ENCODE measurements at regions not wholly inside any gene's neighbourhood (a gene's known extent, or its start where the extent isn't known, plus 50 kb on each side); places are given as distances from the start of the nearest gene placed in this dataset.

DNA sequence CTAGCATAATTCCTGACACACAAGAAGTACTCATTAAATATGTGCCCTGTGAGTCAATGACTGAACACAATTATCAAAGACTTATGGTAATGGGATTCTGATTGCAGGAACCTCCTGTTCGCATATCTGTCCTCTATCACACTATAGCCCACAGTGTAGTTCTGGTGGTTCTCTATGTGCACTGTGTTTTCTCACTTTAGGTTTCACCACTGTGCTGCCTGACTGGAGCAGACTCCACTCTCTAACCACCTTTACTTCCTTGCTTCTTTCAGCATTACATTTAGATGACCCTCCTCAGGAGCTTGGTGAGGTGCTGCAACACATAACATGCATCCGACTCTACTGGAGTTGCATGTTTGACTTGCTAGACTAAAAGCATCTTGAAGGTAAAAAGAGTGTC, 777.1 kb downstream of the SQOR start:
- Histone ChIP-seq H3K27ac (no peak overlapping the region), H3K4me3 (no peak overlapping the region)
- no peak for DNase-seq (ENCODE audit: low spot score)
- TF ChIP-seq, protein P1, sequence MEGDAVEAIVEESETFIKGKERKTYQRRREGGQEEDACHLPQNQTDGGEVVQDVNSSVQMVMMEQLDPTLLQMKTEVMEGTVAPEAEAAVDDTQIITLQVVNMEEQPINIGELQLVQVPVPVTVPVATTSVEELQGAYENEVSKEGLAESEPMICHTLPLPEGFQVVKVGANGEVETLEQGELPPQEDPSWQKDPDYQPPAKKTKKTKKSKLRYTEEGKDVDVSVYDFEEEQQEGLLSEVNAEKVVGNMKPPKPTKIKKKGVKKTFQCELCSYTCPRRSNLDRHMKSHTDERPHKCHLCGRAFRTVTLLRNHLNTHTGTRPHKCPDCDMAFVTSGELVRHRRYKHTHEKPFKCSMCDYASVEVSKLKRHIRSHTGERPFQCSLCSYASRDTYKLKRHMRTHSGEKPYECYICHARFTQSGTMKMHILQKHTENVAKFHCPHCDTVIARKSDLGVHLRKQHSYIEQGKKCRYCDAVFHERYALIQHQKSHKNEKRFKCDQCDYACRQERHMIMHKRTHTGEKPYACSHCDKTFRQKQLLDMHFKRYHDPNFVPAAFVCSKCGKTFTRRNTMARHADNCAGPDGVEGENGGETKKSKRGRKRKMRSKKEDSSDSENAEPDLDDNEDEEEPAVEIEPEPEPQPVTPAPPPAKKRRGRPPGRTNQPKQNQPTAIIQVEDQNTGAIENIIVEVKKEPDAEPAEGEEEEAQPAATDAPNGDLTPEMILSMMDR (IDR thresholded peaks at IDR 0.05), result no peak

DNA sequence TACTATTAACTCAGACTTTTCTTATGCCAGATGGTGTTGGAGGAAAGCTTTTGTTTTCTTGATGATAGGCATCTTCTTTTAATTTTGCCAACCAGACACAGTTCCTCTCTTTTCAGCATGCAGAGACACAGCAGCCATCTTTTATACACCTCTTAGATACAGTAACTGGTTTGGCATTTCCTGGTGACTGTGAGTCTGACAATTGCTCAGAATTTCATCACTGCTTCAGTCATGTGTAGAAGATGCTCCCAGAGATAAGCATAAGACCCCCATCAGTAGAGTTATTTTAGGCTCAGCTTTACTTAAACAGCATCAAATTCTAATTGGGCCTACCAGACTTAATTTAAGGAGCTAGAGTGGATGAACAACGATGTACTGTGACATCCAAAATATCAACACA, 779.0 kb downstream of the SQOR start:
- Histone ChIP-seq H3K27ac (no peak overlapping the region), H3K4me3 (no peak overlapping the region)
- DNase-seq (ENCODE audit: low spot score), result no peak
- TF ChIP-seq, protein P1 (IDR thresholded peaks at IDR 0.05), result no peak

DNA sequence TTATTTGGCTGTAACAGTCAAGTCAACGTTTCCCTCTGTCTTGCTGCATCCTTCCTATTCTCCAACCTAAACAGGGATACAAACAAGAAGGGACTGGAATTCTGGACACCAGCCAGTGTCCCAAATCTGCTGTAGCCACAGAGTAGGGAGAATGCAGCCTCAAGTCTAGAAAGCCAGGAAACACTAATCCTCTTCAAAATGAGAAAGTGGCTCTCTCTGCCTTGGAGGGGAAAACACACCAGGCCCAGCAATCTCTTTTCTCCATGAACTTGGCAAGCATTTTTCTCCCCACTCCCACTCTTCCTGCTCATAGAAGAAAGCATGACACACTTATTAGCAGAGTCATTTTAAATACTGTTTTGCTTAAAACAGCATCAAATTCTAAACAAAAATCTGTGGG, 781.7 kb downstream of the SQOR start:
- DNase-seq (ENCODE audit: low spot score), result no peak
- no peak overlapping the region for H3K4me3 ChIP-seq
- no peak overlapping the region for H3K27ac ChIP-seq
- TF ChIP-seq, protein P1 (IDR thresholded peaks at IDR 0.05), result no peak

DNA sequence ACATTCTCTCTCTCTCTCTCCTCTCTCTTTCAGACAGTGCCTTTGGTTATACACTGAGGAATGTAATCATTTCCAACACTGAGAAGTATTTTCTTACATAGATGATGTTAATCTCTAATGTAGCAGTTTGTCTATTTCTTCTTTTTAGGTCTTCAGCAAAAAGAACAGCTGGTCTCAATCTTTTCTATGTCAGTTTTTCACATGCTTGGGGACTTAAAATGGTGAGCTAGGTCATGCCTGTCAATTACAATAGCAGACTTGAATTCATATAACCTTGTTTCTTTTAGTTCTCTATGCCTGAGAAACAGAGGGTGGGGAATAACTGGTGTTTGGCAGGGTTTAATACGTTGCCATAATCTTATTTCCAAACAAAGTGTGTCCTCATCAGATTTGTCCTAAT, 786.2 kb downstream of the SQOR start:
- no peak for DNase-seq (ENCODE audit: low spot score)
- TF ChIP-seq, protein P1 (IDR thresholded peaks at IDR 0.05), result no peak
- Histone ChIP-seq H3K27ac (no peak overlapping the region), H3K4me3 (no peak overlapping the region)

DNA sequence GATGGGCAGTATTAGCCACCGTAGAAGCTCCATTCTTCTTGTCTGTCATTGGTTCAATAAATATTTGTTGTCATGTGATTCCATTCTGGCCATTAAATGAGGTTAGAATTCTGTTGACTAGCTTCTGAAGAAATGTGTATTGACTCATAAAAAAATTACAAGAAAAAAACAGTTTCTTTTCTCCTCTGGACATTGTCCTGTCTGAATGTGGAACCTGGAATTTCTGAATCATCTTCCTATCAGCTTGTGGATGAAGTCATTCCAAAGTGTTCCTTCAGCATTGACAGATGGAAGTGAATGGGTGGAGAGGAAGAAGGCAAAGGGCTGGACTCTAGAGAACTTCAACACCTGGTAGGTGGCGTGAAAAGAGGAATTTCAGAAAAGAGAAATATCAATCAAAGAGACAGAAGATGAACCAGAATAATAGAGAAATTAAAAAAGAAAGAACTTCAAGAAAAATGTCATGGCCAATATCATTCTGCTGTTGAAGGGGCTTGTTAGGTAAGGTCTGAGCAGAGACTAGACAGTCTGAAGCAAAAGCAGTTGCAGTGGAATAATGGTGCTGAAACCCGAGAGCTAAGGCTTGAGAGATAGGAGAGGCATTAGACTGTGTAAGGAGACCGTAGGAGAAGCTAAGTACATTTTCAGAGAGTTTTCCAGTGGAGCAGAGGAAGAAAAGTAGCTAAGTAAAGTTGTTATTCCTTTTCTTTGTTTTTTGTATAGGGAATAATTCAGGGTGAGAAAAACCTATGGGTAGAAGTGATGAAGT, 806.6 kb downstream of the SQOR start:
- TF ChIP-seq, protein P1 (IDR thresholded peaks at IDR 0.05), result no peak
- no peak overlapping the region for H3K4me3 ChIP-seq
- H3K27ac ChIP-seq, result no peak overlapping the region
- DNase-seq (ENCODE audit: low spot score), result no peak

DNA sequence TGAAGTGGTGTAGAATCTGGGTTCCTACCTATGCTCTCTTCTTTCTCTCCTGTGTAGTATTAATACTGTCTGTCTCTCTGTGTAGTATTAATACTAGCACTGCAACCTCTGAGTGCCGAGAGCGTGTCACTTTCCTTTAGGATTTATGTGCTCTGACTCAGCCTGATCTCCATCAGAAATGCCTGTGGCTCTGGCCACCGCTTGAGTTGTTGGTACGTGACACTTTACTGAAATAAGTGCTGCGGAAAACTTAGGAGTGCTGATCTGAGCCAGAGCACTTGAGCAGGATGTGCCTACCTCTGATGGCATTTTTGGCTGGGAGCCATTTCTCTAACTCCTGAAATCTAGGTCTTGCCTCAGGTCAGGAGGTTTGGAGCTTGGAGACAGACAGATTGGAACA, 807.4 kb downstream of the SQOR start:
- no peak overlapping the region for H3K27ac ChIP-seq
- TF ChIP-seq, protein P1 (IDR thresholded peaks at IDR 0.05), result no peak
- no peak overlapping the region for H3K4me3 ChIP-seq
- DNase-seq (ENCODE audit: low spot score), result no peak

DNA sequence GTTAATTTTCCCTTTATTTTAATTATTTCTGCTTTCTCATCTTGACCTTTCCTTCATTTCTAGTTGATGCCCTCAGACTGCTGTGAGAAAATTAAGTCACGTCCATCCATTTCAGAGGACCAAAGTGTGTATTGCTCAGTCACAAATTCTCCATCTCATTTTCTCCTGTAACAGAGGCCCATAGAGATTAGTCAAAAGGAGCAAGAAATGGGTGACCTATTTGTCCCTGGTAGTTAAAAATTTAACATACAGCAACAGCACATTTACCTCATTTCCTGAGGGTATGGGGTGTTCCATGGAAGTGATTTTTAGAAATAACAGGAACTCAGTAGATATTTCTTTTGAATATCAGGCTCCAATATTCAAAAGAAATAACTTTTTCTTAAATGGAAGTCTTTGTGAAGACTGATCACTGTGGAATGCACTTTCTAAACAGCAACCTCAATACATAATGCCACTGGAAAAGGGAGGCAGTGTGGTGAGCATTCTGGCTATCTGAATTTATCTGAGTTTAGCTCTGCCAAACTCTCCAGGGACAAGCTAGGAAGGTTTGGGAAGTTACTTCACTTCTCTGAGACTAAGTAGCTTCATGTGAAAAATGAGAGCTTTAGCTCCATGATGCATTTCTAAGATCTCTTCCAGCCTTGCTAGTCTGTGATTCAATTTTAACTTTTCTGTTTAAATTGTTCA, 808.2 kb downstream of the SQOR start:
- DNase-seq (ENCODE audit: low spot score), result no peak
- TF ChIP-seq, protein P1 (IDR thresholded peaks at IDR 0.05), result no peak
- Histone ChIP-seq H3K4me3 (no peak overlapping the region), H3K27ac (no peak overlapping the region)

Data from coronary artery (tissue), 2 donors.